ENCODE measurements at regions not wholly inside any gene's neighbourhood (a gene's known extent, or its start where the extent isn't known, plus 50 kb on each side); places are given as distances from the start of the nearest gene placed in this dataset.

GRCh38 chr1:4367230-4367777, 287.1 kb upstream of the AJAP1 start:
- no peak for TF ChIP-seq POLR2A (IDR thresholded peaks at IDR 0.05; ENCODE audit: low read length)
- no peak for TF ChIP-seq GATA1 (IDR thresholded peaks at IDR 0.05; ENCODE audit: low read depth, low read length)

Measured in erythroblast (primary cell).